ENCODE measurements at regions not wholly inside any gene's neighbourhood (a gene's known extent, or its start where the extent isn't known, plus 50 kb on each side); places are given as distances from the start of the nearest gene placed in this dataset.

GRCh38 chr5:124871303-124871702 is 124.9 kb upstream of the ZNF608 start:
- DNase-seq (ENCODE audit: extremely low read depth, low read depth) = no peak
- no peak for TF ChIP-seq CTCF (IDR thresholded peaks at IDR 0.05; ENCODE audit: low read depth, low read length)

- TF ChIP-seq CTCF (IDR thresholded peaks at IDR 0.05; ENCODE audit: low read depth, low read length) = no peak
- DNase-seq (ENCODE audit: extremely low read depth, low read depth) = no peak
These were observed 125.6 kb upstream of the ZNF608 start for GRCh38 chr5:124872086-124872485.

GRCh38 chr5:124872615-124873014 is 126.2 kb upstream of the ZNF608 start:
- no peak for TF ChIP-seq CTCF (IDR thresholded peaks at IDR 0.05; ENCODE audit: low read depth, low read length)
- no peak for DNase-seq (ENCODE audit: extremely low read depth, low read depth)

GRCh38 chr5:124873188-124873587 is 126.7 kb upstream of the ZNF608 start:
- DNase-seq (ENCODE audit: extremely low read depth, low read depth) = no peak
- TF ChIP-seq CTCF (IDR thresholded peaks at IDR 0.05; ENCODE audit: low read depth, low read length) = no peak

GRCh38 chr5:124873713-124874112 is 127.3 kb upstream of the ZNF608 start:
- TF ChIP-seq CTCF (IDR thresholded peaks at IDR 0.05; ENCODE audit: low read depth, low read length) = no peak

GRCh38 chr5:124876566-124876965 is 130.1 kb upstream of the ZNF608 start:
- DNase-seq (ENCODE audit: extremely low read depth, low read depth) = no peak
- TF ChIP-seq CTCF (IDR thresholded peaks at IDR 0.05; ENCODE audit: low read depth, low read length) = no peak

More at GRCh38 chr5:124873713-124874112, 127.3 kb upstream of the ZNF608 start:
- DNase-seq (ENCODE audit: extremely low read depth, low read depth) = no peak

GRCh38 chr5:124876983-124877382 is 130.5 kb upstream of the ZNF608 start:
- no peak for TF ChIP-seq CTCF (IDR thresholded peaks at IDR 0.05; ENCODE audit: low read depth, low read length)
- no peak for DNase-seq (ENCODE audit: extremely low read depth, low read depth)

Measured in AG09319 (cell line).